Upper lobe of left lung (tissue), 4 donors: ENCODE measurements at regions not wholly inside any gene's neighbourhood (a gene's known extent, or its start where the extent isn't known, plus 50 kb on each side); places are given as distances from the start of the nearest gene placed in this dataset.

Source experiments
- CTCF ChIP-seq, 6 experiments: fragments of 450-650 bp in 4 of 6; fragments of 200-600 bp in 2 of 6; sonication (generic) in 2 of 6; IDR thresholded peaks; one replicate each; pipeline ENCODE4 v1.5.1; 2016 to 2019; ENCODE audit warnings: antibody characterized with exemption in 6 of 6
- POLR2AphosphoS5 ChIP-seq, 2 donors: sonication (generic); formaldehyde crosslinking; IDR thresholded peaks; one replicate each; pipeline ENCODE4 v1.5.1; 2017; ENCODE audit warnings: antibody characterized with exemption in 2 of 2

- TF ChIP-seq CTCF (IDR thresholded peaks at IDR 0.05) (no peak), POLR2AphosphoS5 (IDR thresholded peaks at IDR 0.05) (no peak)
Measured at GRCh38 chr17:72336804-72337070, 215.9 kb downstream of the SOX9 start.
